ENCODE measurements at regions not wholly inside any gene's neighbourhood (a gene's known extent, or its start where the extent isn't known, plus 50 kb on each side); places are given as distances from the start of the nearest gene placed in this dataset.

- CTCF ChIA-PET, result interaction anchor here (0.8 to 0.9 kb wide), 2 partner anchors 51 to 877 kb away, joined by 3 to 4 read pairs; no protein-coding TSS in a partner anchor
- DNase-seq, result no peak
- no peaks in the 10 kb centered on the region for H3K36me3 ChIP-seq (replicated peaks in 1 of 2; ENCODE audit: control insufficient read depth in 1 of 2, insufficient read depth in 2 of 2, low read length in 1 of 2)
- POLR2A ChIA-PET, result no interaction called here
- H3K27ac ChIP-seq (ENCODE audit: low read depth in 2 of 2, low read length in 1 of 2), result no peak overlapping the region
- no peaks in the 10 kb centered on the region for H3K9me3 ChIP-seq
- no peaks in the 10 kb centered on the region for H3K9me2 ChIP-seq
- no peaks in the 10 kb centered on the region for H3K27me3 ChIP-seq (ENCODE audit: insufficient read depth)
- 87% methylated on average over 2 of the region's 2 CpGs for WGBS (ENCODE audit: low lambda C conversion rate)
- TF ChIP-seq MXI1 (IDR thresholded peaks at IDR 0.05; ENCODE audit: low read depth, low read length) (no peak), MAX (IDR thresholded peaks at IDR 0.05; ENCODE audit: low read depth) (no peak), TAF1 (IDR thresholded peaks at IDR 0.05; ENCODE audit: borderline replicate concordance, low read depth, low read length) (no peak), SMC3 (IDR thresholded peaks at IDR 0.05; ENCODE audit: low read depth, low read length) (no peak), ELF1 (IDR thresholded peaks at IDR 0.05) (no peak), POLR2AphosphoS5 (IDR thresholded peaks at IDR 0.05; ENCODE audit: low read depth, low read length) (no peak), RXRA (IDR thresholded peaks at IDR 0.05; ENCODE audit: borderline replicate concordance, low read depth) (no peak), EZH2phosphoT487 (IDR thresholded peaks at IDR 0.05; ENCODE audit: borderline replicate concordance, low read depth) (no peak), CTCF (IDR thresholded peaks at IDR 0.05) (no peak), IRF3 (IDR thresholded peaks at IDR 0.05; ENCODE audit: low read depth, low read length) (no peak), TEAD4 (IDR thresholded peaks at IDR 0.05; ENCODE audit: borderline replicate concordance, insufficient read depth) (no peak), SIN3A (IDR thresholded peaks at IDR 0.05; ENCODE audit: borderline replicate concordance, low read depth, low read length) (no peak), FOXM1 (IDR thresholded peaks at IDR 0.05; ENCODE audit: low read depth) (no peak), GABPA (IDR thresholded peaks at IDR 0.05; ENCODE audit: low read depth) (no peak), ZBTB33 (IDR thresholded peaks at IDR 0.05; ENCODE audit: borderline replicate concordance, low read depth) (no peak), FOSL2 (IDR thresholded peaks at IDR 0.05; ENCODE audit: borderline replicate concordance, low read depth) (no peak), NFIC (IDR thresholded peaks at IDR 0.05; ENCODE audit: borderline replicate concordance) (no peak), CHD2 (IDR thresholded peaks at IDR 0.05; ENCODE audit: low read length, partially characterized antibody) (no peak), GATA2 (CRISPR knock-in tag; IDR thresholded peaks at IDR 0.05) (no peak), NRF1 (IDR thresholded peaks at IDR 0.05; ENCODE audit: low read depth, low read length) (no peak)
- no peaks in the 10 kb centered on the region for H3K79me2 ChIP-seq (ENCODE audit: insufficient read depth)
- H3F3A ChIP-seq (replicated peaks; ENCODE audit: insufficient read depth), result no peaks in the 10 kb centered on the region
- H3K4me2 ChIP-seq, result no peak overlapping the region
- no peak overlapping the region for H2AFZ ChIP-seq (ENCODE audit: low read depth)
- no peaks in the 10 kb centered on the region for H4K20me1 ChIP-seq (ENCODE audit: insufficient read depth)
- no peak overlapping the region for H3K9ac ChIP-seq
- H3K4me3 ChIP-seq (ENCODE audit: low read depth in 2 of 2, low read length in 1 of 2), result no peak overlapping the region
- no peaks in the 10 kb centered on the region for H3K4me1 ChIP-seq (ENCODE audit: control insufficient read depth in 1 of 2, insufficient read depth in 2 of 2, low read depth in 1 of 2, low read length in 1 of 2)
Observed at GRCh38 chr12:75578546-75578945, 67.1 kb upstream of the KRR1 start.
